Panc1 (cell line): ENCODE measurements at regions not wholly inside any gene's neighbourhood (a gene's known extent, or its start where the extent isn't known, plus 50 kb on each side); places are given as distances from the start of the nearest gene placed in this dataset.

Experiments
- ATAC-seq: fragments of 200-7000 bp; cut with Tn5 transposase; 2 replicates; pipeline ENCODE4 v1.9.1; 2020; ENCODE audit warnings: mild to moderate bottlenecking, moderate library complexity
- BruUV-seq: library from RNA; stranded (reverse); fragments of 400-500 nt; replicated peaks from 2 replicates; lab custom pipeline; 2021; lab: Mats Ljungman, UMichigan
- CTCF ChIA-PET: fragments of 300-600 bp; sonication (Branson Sonifier 250); formaldehyde crosslinking; loops from one replicate; lab custom pipeline; 2022; ENCODE audit warnings: antibody characterized with exemption; lab: Charles Lee
- POLR2A ChIA-PET: fragments of 300-600 bp; sonication (Branson Sonifier 250); formaldehyde crosslinking; loops from one replicate; lab custom pipeline; 2022; ENCODE audit warnings: antibody characterized with exemption; lab: Charles Lee
- DNase-seq: peaks from one replicate; pipeline ENCODE4 v3.0.0-alpha.2; 2010; ENCODE audit warnings: low read depth, low spot score
- H3K27ac ChIP-seq: 2 replicates; pipeline ENCODE4 v1.5.1; 2011; ENCODE audit warnings: mild to moderate bottlenecking, low read length, inconsistent platforms
- H3K27me3 ChIP-seq: fragments of 200-500 bp; sonication (Bioruptor generic); 2 replicates; pipeline ENCODE4 v1.6.0; 2014; ENCODE audit warnings: low read length, inconsistent platforms; ENCODE audit not compliant: control insufficient read depth, insufficient read depth
- H3K36me3 ChIP-seq: fragments of 200-500 bp; sonication (Bioruptor generic); 2 replicates; pipeline ENCODE4 v1.5.1; 2014; ENCODE audit warnings: inconsistent platforms, mild to moderate bottlenecking, low read length, moderate library complexity; ENCODE audit not compliant: control insufficient read depth, insufficient read depth
- H3K4me1 ChIP-seq: 2 replicates; pipeline ENCODE4 v1.5.1; 2011; ENCODE audit warnings: inconsistent platforms, mild to moderate bottlenecking, low read length, moderate library complexity; ENCODE audit not compliant: control insufficient read depth, insufficient read depth
- H3K4me3 ChIP-seq, 2 experiments: 2 replicates each; pipeline ENCODE4 v1.5.1; 2011 to 2012; ENCODE audit warnings: low read depth in 2 of 2, low read length in 2 of 2, mild to moderate bottlenecking in 2 of 2, inconsistent platforms in 1 of 2, moderate library complexity in 1 of 2
- H3K9me3 ChIP-seq: fragments of 200-500 bp; sonication (Bioruptor generic); 2 replicates; pipeline ENCODE4 v1.5.1; 2014; ENCODE audit warnings: low read depth, mild to moderate bottlenecking, inconsistent platforms, low read length, moderate library complexity; ENCODE audit not compliant: control insufficient read depth, insufficient read depth
- CTCF ChIP-seq: fragments of 450-650 bp; IDR thresholded peaks from 2 replicates; pipeline ENCODE4 v1.5.1; 2017; ENCODE audit warnings: mild to moderate bottlenecking
- POLR2AphosphoS5 ChIP-seq: IDR thresholded peaks from 2 replicates; pipeline ENCODE4 v1.6.1; 2012; ENCODE audit warnings: mild to moderate bottlenecking, low read depth, low read length, moderate library complexity
- REST ChIP-seq, 2 experiments: IDR thresholded peaks; 2 replicates each; pipeline ENCODE4 v1.6.1; 2011 to 2012; ENCODE audit warnings: low read depth in 2 of 2, control low read depth in 1 of 2, low read length in 1 of 2, mild to moderate bottlenecking in 1 of 2, moderate library complexity in 1 of 2; ENCODE audit not compliant: insufficient read depth in 1 of 2
- SIN3A ChIP-seq: IDR thresholded peaks from 2 replicates; pipeline ENCODE4 v1.6.1; 2012; ENCODE audit warnings: low read depth, mild to moderate bottlenecking, low read length, moderate library complexity, borderline replicate concordance; ENCODE audit not compliant: insufficient read depth
- TCF7L2 ChIP-seq: IDR thresholded peaks from 2 replicates; pipeline ENCODE4 v1.6.1; 2011; ENCODE audit warnings: mild to moderate bottlenecking, low read depth, low read length, inconsistent platforms
- in situ Hi-C: cut with HindIII; loops from 2 replicates; pipeline ENCODE4 v1.10.0; 2016; ENCODE audit warnings: low sequenced_read_pairs, low pct_unique_long_range_greater_than_20kb
- intact Hi-C: fragments of 100-400 bp; cut with micrococcal nuclease; formaldehyde crosslinking; loops from one replicate; pipeline ENCODE4 v1.10.0; 2022; ENCODE audit not compliant: unreplicated experiment

- ChIA-PET POLR2A (no interaction called here), CTCF (no interaction called here)
- no TSS peak for BruUV-seq
- no peaks in the 10 kb centered on the region for H3K36me3 ChIP-seq
- ATAC-seq (no peak), DNase-seq (no peak)
- TF ChIP-seq SIN3A (no peak), CTCF (no peak), POLR2AphosphoS5 (no peak), REST (IDR thresholded peaks at IDR 0.05; ENCODE audit: insufficient read depth in 1 of 2, low read depth in 2 of 2, low read length in 1 of 2) (no peak), TCF7L2 (no peak)
- H3K9me3 ChIP-seq = no peaks in the 10 kb centered on the region
- no peak overlapping the region for H3K4me3 ChIP-seq
- intact Hi-C loops (no loop called here), in situ Hi-C loops (no loop called here)
- no peak overlapping the region for H3K27ac ChIP-seq
- H3K4me1 ChIP-seq = no peaks in the 10 kb centered on the region
- H3K27me3 ChIP-seq = no peaks in the 10 kb centered on the region
These were observed 754.5 kb upstream of the LRRN3 start for GRCh38 chr7:110336423-110336822.

- DNase-seq (no peak), ATAC-seq (no peak)
- POLR2A ChIA-PET = no interaction called here
- Histone ChIP-seq H3K36me3 (no peaks in the 10 kb centered on the region), H3K27ac (no peak overlapping the region), H3K27me3 (no peaks in the 10 kb centered on the region), H3K9me3 (no peaks in the 10 kb centered on the region), H3K4me3 (no peak overlapping the region), H3K4me1 (no peaks in the 10 kb centered on the region)
- BruUV-seq = no TSS peak
- intact Hi-C loops (no loop called here), in situ Hi-C loops (no loop called here)
- no peak for TF ChIP-seq SIN3A
- no peak for TF ChIP-seq TCF7L2
- no peak for TF ChIP-seq POLR2AphosphoS5
- no peak for TF ChIP-seq REST (IDR thresholded peaks at IDR 0.05; ENCODE audit: insufficient read depth in 1 of 2, low read depth in 2 of 2, low read length in 1 of 2)
- no peak for TF ChIP-seq CTCF
- CTCF ChIA-PET = no interaction called here
These were observed 753.3 kb upstream of the LRRN3 start for GRCh38 chr7:110337646-110338045.
